Left hindlimb (tissue), 1 donor: ENCODE measurements at regions not wholly inside any gene's neighbourhood (a gene's known extent, or its start where the extent isn't known, plus 50 kb on each side); places are given as distances from the start of the nearest gene placed in this dataset.

Experiments
- DNase-seq: peaks from one replicate; pipeline ENCODE4 v3.0.0-alpha.2; 2018

DNA sequence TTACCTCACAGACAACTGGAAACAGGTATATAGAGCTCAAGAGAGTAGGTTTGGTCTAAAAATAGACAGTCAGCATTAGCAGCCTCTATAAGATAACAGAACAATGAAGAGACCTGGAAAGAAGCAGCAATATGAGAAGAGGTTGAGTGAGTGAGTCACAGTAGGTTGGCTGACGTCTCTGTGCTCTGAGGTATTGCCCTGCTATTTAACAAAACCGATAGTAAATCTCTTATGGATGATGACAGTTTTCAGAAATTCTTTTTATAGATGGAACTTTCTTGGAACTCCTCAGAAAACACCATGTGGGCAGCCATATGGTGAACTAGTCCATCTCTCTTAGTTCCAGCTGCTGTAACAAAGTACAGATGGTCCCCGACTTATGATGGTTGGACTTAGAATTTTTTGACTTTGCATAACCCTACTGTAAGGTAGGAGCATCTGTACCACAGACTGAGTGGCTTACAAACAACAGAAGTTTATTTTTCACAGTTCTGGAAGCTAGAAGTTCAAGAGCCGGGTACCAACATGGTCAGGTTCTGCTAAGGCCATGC is 123.5 kb downstream of the MBD2 start:
- DNase-seq, result no peak

DNA sequence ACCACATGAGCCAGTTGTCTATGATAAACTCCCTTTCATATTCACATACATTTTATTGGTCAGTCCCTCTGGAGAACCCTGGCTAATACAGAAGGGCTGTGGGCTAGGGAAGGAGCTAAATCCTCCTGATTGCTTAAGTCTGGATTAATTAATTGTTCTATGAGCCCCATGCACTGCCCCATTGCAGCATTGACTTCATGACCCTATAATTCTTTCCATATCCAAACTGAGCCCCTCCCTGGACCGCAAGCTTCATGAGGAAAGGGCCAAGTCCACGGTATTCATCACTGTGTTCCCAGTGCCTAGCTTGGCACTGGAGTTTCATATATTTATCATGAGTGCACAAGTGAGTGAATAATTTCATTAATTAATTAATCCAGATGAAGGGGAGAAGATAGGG is 124.0 kb downstream of the MBD2 start:
- DNase-seq, result no peak

DNA sequence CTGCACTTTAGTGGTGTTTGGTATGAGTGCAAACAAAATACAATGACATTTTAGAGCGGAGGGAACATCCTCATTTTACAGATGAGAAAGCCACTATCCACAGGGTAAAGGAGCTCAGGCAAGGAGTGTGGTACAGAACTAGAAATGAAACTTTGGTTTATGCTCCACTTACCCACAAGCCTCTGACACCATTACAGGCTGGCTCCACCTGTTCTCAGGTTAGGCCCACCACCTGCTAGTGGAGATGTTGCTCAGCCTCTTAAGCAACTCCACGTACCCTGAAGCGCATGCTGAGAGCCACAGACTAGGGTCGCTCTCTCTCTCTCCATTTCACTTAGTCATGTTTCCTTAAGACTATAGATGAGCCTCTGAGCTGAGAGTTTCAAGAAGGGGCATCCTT is 130.0 kb downstream of the MBD2 start:
- no peak for DNase-seq

DNA sequence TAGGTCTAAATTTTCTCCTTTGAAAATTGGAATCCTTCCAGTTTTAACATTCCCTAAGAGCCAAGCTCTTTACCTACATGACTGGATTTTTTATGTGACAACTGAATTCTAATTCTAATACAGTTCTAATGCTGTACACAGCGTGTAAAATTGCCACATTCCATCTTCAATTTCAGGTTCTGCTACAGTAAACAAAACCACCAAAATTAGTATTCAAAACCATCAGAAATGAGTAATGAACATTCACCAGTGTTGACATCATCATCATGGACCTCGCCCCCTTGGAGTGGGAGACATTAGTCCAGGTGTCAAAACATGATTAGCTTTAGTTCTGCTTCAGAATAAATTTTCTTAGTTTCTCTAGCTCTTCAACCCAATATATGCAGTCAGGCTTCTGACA is 133.6 kb downstream of the MBD2 start:
- DNase-seq, result no peak

DNA sequence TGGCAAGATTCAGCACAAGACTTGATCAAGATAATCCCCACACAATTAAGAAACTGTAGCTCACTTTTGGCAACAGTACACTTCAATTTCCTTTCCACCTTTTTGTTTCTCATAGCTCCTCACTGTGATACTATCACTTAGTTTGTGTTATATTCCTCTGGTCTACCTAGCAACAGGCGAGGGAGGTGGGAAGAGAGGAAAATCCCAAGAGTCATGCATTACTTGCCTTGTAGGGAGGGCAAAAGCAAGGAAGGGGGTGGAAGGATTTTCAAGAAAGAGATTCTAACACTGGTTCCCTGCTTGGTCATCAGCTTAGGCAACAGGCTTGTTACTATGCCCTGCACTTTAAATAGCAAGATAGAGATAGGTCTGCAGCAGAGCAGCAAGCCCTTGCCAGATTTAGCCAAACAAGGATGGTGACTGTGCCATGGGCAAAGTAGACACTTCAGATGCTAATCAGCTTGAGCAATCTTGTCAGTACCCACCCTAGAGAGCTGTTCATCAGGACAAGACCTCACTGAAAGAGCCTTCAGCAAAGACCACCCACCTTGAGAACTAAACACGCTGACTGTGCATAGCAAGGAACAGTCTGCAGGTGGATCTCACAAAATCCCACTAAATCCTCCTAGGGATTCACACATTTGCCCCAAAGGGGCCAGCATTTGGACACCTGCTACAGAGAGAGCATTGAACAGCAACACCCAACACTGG is 134.6 kb downstream of the MBD2 start:
- DNase-seq, result no peak

DNA sequence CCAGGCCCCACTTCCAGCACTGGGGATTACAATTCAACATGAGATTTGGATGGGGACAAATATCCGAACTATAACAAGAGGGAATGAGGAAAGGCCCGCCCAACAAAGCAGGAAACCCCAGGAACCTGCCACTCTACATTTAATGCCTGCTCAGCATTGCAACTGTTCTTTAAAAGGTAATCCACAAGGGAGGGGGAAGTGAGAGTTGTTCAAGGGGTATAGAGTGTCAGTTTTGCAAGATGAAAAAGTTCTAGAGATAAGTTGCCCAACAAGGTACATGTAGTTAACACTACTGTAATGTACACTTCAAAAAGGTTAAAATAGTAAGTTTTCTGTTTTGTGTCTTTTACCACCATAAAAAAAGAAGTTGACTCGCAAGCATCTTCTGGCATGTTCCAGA is 137.6 kb downstream of the MBD2 start:
- no peak for DNase-seq

DNA sequence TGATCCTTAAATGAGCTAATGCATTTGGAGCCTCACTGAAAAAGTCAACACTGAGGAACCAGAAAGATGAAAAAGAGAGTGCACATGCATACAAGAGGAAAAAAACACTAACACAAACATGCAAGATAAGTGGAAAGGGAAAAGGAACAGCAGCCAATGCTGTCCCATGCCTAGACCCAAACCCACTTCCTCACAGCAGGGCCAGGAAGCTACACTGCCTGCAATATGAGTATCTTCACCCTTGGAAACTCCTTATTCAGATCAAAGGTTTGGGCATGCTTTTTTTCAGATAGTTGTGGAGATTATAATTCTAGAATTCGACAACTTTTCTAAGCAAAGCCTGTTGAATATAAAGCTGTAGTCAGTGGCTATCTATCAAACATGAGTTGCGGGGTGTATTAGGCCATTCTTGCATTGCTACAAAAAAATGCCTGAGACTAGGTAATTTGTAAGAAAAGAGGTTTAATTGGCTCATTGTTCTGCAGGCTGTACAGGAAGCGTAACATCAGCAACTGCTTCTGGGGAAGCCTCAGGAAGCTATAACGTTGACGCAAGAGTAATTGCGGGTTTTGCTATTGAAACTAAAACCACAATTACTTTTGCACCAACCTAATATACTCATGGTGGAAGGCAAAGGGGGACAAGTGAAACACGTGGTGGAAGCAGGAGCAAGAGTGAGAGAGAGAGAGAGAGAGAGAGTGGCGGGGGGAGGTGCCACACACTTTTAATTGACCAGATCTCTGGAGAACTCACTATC is 138.2 kb downstream of the MBD2 start:
- DNase-seq, result no peak

DNA sequence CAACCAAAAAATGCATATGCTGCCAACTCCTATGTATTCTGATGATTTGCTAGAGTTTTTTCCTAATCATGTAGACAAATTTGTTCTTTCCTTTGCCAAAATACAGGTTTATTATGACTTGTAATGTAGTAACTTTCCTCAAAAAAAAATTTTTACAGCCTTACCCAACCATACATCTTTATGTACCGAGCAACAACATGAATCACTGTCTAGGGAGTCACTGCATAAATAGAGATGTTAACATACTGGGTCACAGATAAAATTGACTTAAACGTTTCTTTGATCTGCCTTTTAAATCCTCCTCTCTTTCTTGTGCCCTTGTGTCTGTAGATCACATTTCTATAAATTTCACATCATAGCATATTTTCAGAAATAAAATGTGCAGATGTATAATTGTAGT is 143.6 kb downstream of the MBD2 start:
- DNase-seq, result no peak

DNA sequence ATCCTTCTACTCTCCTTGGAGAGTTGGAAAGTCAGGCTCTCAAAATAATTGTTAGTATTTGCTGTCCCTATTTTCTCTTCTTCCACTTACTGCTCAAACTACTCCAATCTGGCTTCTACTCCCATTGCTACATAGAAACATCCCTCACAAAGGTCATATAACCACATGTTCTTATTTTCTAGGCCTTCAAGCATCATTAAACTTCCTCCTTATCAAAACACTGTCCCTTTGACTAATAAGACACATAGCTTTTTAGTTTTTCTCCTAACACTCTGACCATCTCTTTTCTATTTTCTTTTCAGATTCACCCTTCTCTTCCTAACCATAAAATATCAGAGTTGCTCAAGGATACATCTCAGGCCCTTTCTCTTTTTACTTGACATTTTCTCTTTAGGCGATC is 148.3 kb downstream of the MBD2 start:
- DNase-seq, result no peak

DNA sequence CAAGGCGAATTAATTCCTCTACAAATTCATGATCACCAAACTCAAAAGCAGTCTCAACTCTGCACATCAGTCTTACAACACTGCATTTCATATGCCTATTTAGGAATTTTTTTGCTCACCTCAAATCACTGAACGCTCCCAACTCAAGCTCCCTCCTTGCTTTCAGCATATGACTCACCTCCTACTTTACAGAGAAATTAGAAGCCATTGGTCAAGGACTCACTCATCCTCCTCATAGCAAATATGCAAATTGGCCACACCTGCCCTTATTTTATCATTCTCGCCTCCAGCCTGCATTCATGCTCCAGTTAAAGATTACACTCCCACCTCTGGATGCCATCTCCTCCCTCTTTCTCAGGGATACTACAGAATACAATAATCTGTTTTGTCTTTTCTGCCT is 148.8 kb downstream of the MBD2 start:
- no peak for DNase-seq

DNA sequence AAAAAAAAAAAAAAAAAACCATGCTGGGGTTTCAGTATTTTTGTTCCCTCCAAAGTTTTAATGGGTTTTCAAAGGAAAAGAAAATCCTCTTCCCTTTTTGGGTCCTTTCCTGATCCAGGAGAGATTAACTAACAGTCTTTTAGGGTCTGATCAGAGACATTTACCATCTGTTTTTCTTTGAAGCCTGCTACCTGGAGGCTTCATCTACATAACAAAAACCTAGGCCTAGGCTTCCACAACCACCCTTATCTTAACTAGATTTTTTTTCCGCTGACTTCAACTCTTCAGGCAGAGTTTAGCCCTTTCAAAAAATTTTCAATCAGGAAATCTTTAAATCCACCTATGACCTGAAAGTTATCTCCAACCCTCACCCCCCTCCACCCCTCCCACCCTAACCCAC is 154.7 kb downstream of the MBD2 start:
- no peak for DNase-seq

DNA sequence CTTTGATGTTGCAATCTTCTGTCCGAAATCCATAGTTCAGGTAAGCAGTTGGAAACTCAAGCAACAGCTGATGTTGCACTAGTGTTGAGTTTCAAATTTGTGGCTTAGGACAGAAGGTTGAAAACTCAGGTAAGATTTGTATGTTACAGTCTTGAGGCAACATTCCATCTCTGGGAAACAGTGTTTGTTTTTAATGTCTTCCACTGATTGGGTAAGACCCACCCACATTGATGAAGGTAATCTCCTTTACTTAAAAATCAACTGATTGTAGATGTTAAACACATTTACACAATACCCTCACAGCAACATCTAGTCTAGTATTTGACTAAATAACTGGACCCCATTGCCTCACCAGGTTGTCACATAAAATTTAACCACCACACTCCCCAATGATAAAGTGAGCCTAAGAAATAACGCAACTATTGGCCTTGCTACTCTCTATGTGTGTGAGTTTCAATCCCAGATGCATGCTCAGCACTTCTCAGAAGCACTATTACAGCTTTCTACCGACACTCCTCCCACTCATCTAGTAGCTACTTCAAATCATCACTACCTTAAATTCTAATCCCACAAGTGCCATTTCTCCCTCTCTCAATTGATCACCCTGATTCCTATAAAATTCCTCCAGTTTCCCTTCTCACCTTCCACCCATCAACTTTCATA is 164.0 kb downstream of the MBD2 start:
- DNase-seq, result no peak

DNA sequence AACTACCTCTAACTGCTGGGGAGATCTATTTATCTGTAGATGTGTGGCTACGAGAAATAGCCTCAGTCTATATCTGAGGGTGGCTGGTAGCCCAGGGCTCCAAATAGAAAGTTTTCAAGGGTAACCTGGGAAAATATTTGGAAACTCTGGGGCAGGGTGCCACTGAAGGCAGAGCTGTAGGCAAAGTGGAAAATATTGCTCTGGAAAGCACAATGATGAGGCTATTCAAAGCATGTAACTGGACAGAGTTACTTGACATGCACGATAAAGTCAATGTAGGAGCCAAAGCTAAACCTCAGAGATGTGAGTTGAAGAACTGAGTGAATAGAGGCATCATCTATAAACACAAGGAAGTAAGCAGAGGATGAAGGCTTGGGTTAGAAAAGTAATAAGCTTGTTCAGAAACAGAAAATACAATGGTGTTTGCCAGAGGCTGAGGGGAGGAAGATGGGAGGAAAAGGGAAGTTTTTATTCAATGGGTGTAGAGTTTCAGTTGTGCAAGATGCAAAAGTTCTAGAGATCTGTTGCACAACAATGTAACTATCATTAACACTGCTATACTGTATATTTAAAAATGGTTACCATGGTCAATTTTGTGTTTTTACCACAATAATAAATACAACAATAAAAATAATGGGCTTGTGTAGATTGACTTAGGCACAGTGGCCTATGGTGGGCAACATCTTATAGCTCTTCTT is 171.6 kb downstream of the MBD2 start:
- DNase-seq, result no peak

DNA sequence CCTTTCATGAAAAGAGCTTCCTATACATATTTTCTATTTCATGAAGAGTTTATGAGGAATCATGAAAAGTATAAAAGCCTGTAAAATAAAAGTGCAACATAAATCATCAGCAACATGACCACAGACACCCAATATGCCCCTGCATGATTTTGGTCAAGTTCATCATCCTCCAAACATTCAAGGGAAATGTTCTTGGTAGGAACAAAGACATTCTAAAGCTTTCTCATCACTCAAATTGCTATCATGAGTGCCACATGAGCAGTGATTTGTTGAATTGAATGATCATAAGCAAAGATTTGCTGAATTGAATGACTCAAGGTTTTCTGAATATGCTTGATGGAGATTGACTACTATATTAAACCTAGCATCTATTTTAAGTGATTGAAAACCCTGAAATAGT is 172.2 kb downstream of the MBD2 start:
- no peak for DNase-seq

DNA sequence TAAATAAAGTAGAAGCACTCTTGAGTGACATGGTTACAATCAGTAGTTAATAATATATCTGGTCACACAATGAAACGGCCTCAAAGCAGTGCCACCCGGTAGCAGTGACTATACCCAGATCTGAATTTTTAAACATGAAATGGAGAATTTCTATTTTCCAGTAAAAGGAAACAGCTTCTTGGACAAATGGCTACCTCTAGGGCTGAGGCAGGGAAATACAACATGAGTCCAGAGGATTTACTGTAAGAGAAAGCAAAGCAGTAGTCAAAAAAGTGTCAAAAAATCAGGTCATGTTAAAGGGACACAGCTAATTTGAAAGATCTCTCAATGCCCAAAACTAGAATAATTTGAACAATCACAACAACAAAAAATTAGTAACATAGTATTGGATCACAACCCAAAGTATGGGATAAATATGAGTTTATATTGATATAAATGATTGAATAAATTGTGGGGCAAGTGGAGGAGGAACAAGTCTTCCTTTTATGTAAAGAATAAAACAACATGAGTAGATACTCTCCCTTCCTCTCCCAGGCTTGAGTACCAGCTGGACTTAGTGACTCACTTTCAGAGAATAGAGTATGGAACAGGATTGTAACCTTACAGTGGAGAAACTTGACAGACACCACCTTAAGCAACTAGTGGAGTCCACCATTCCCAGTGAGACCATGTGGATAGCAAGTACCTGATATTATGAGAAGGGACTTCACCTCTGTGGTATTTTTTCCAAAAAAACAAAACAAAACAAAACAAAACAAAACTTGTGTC is 180.8 kb downstream of the MBD2 start:
- DNase-seq, result no peak

DNA sequence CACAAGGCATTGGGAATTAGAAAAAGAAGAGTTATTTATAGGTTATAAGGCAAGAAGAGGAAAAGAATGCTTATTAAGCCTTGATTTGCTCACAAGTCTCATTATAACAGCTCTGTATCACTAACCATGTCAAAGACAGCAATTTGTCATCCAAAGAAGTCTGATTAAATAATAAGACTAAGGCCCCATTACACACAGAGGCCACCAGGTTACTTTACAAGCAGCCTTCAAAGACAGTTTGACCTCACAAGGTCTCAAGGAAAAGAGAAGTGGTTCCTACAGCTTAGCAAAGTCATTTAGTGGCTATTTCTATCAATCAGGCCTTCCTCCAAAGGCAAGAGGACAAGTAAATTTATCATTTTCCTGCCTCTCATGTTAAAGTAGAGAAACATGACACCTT is 188.5 kb downstream of the MBD2 start:
- no peak for DNase-seq

DNA sequence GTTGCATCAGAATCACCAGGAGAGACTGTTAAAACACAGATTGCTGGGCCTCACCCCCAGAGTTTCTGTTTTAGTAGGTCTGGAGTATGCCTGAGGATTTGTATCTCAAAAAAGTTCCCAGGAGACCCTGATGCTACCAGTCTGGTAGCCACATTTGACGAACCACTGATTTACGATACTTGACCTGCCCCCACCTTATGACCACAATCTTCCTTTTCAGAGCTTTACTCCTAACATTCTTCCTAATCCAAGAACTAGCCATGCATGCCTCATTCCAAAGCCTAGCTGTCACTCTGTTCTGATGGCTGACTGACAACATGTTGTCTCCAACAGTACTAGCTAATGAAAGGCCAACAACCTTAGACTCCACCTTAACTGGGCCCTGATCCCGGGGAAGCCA is 191.4 kb downstream of the MBD2 start:
- no peak for DNase-seq

DNA sequence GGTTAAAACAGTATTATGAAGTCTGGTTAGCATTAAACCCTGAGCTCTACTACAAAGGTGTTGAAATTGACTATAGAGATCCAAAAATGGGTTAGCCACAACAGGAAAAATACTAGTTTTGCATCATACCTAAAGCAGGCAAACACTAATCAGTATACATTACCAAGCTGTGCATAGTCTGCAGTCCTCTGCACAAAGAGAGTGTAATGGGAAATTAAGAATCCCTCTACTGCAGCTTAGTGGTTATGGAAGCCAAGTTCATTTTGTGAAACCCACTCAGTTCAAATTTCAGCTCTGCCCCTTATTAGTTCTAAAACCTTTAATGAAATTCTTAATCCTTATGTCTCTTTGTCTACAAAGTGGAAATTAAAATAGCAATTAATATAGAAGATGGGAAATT is 192.1 kb downstream of the MBD2 start:
- DNase-seq, result no peak

DNA sequence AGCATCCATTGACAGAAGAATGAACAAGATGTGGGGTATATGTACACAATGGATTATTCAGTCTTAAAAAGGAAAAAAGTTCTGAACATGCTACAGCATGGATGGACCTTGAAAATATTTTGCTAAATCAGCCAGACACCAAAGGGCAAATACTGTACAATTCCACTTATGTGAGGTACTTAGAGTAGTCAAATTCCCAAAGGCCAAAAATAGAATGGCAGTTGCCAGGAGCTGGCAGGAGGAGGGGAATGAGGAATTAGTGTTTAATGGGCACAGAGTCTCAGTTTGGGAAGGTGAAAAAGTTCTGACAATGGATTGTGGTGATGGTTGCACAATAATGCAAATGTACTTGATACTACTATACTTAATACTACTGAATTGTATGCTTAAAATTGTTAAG is 193.2 kb downstream of the MBD2 start:
- DNase-seq, result no peak

DNA sequence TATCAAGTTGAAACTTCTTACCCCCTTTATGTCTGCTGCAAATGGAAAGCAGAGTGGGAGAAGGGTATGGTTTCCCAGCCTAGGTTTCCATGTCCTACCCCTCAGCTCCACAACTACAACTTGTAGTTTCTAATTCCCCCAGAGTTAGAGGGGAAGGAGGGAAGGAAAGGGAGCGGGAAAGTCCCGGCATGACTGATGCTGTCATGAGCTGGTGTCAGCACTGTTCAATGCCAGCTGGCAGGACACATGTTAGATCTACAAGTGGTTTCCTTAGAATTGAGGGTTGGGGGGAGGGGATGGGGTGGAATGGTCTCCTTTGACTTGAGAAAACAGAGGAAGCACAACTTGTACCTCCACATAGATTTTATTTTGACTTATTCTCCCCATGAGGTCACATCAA is 194.0 kb downstream of the MBD2 start:
- no peak for DNase-seq

DNA sequence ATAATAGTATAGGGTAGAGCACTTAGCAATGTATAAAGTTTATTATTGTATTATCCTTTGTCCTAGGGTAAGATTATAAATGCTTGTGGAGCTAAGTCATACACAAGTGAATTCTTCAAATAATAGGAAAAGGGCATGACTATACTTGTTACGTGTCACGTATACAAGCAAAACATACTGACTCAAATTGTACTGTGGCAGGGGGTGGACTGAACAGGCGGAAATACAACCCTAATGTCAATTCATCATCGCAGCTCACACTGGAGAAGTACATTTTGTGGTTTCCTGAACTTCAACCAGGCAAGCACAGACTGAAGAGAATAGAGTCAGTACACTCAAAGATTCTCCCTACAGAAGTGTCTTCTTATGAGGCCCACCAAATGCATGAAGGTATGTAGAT is 201.0 kb downstream of the MBD2 start:
- no peak for DNase-seq

DNA sequence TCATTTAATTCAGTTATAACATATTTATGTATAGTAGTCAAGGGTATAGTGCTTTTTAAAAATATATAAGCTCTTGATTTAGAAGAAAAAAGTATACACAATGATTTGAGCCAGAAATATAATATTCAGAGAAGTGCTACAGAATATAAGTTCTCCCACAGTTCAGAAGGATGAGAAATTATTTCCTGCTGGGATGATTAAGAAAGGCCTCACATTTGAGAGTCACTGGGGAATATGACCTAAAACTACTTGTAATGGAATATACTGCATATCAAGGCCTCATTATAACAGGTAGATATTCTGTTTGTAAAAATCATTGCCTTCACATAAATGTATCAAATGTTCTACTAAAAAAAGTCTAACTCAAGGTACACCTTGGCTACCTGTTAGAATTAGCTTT is 203.5 kb downstream of the MBD2 start:
- DNase-seq, result no peak
